ENCODE measurements at regions not wholly inside any gene's neighbourhood (a gene's known extent, or its start where the extent isn't known, plus 50 kb on each side); places are given as distances from the start of the nearest gene placed in this dataset.

DNA sequence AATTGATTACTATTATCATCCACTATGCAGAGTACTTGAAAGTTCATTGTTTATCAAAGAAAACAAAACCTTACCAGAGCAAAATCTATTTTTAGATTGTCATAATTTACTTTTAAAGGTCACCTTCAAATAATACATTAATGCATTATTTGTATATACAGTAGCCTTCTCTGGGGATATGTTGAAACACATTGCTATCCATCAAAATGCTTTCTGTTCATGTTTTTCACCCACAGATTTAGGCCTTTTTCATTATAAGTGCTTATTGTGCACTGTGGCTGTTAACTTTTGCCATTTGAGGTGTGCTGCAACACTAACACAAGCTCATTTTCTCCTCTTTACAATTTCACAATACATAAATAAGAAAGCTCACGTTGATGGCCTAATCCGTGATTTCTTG is 74.1 kb upstream of the ANKRD50 start:
- TF ChIP-seq, protein P1, sequence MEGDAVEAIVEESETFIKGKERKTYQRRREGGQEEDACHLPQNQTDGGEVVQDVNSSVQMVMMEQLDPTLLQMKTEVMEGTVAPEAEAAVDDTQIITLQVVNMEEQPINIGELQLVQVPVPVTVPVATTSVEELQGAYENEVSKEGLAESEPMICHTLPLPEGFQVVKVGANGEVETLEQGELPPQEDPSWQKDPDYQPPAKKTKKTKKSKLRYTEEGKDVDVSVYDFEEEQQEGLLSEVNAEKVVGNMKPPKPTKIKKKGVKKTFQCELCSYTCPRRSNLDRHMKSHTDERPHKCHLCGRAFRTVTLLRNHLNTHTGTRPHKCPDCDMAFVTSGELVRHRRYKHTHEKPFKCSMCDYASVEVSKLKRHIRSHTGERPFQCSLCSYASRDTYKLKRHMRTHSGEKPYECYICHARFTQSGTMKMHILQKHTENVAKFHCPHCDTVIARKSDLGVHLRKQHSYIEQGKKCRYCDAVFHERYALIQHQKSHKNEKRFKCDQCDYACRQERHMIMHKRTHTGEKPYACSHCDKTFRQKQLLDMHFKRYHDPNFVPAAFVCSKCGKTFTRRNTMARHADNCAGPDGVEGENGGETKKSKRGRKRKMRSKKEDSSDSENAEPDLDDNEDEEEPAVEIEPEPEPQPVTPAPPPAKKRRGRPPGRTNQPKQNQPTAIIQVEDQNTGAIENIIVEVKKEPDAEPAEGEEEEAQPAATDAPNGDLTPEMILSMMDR (IDR thresholded peaks at IDR 0.05; ENCODE audit: control insufficient read depth, insufficient read depth, low read depth, low read length, missing control alignments): no peak
- H3K4me3 ChIP-seq (ENCODE audit: control insufficient read depth, low read depth, low read length): no peak overlapping the region
- no peak for DNase-seq (ENCODE audit: low read depth)

DNA sequence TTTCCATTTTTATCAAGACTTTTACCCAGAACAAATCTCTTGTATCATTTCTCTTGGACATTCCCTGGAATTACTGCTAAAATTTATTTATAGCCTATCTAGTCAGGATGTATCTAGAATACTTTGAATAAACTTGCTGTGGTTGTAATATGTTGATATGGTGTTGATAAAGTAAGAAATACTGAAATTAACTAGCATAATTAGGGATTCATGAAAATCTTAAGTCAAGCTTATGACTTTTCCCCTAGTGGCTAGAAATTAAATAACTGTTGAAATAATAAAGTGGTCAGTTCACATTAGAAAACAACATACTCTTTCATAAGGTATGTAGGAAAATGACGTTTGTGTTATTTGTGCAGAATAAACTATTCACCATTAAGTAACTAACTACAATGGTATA is 73.1 kb upstream of the ANKRD50 start:
- H3K4me3 ChIP-seq (ENCODE audit: control insufficient read depth, low read depth, low read length): no peak overlapping the region
- no peak for DNase-seq (ENCODE audit: low read depth)
- TF ChIP-seq, protein P1 (IDR thresholded peaks at IDR 0.05; ENCODE audit: control insufficient read depth, insufficient read depth, low read depth, low read length, missing control alignments): no peak

DNA sequence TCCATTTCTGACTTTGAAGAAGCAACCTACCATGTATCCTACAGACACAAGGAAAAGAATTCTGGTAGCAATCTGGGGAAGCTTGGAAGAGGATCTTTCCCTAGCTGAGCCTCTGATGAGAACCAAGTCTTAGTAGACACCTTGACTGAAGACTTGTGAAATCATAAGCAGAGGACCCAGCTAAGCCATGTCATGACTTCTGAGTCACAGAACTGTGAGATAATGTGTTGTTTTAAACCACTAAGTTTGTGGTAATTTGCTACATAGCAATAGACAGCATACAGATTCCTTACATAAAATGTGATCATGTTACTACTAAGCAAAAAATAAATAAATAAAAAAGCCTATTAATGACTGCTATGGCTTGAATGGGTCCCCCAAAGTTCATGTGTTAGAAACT is 71.3 kb upstream of the ANKRD50 start:
- DNase-seq (ENCODE audit: low read depth): no peak
- no peak overlapping the region for H3K4me3 ChIP-seq (ENCODE audit: control insufficient read depth, low read depth, low read length)
- TF ChIP-seq, protein P1 (IDR thresholded peaks at IDR 0.05; ENCODE audit: control insufficient read depth, insufficient read depth, low read depth, low read length, missing control alignments): no peak

DNA sequence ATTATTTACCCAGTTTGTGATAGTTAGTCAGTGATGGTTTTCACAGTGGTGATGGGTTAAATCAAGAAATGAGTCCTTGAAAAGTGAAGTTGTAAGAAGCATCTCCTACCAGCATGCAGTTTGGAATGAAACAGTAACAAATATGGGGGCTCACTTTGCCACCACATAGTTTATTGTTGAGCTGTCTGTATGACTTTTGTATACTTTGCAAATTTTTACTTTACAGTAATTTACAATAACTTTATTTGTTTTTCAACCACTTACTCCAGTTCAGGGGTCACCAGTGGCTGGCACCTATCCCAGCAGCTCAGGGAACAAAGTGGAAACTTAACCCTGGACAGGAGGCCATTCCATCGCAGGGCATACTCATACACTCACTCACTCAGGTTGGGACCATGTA is 64.5 kb upstream of the ANKRD50 start:
- H3K4me3 ChIP-seq (ENCODE audit: control insufficient read depth, low read depth, low read length): no peak overlapping the region
- no peak for DNase-seq (ENCODE audit: low read depth)
- TF ChIP-seq, protein P1 (IDR thresholded peaks at IDR 0.05; ENCODE audit: control insufficient read depth, insufficient read depth, low read depth, low read length, missing control alignments): no peak

DNA sequence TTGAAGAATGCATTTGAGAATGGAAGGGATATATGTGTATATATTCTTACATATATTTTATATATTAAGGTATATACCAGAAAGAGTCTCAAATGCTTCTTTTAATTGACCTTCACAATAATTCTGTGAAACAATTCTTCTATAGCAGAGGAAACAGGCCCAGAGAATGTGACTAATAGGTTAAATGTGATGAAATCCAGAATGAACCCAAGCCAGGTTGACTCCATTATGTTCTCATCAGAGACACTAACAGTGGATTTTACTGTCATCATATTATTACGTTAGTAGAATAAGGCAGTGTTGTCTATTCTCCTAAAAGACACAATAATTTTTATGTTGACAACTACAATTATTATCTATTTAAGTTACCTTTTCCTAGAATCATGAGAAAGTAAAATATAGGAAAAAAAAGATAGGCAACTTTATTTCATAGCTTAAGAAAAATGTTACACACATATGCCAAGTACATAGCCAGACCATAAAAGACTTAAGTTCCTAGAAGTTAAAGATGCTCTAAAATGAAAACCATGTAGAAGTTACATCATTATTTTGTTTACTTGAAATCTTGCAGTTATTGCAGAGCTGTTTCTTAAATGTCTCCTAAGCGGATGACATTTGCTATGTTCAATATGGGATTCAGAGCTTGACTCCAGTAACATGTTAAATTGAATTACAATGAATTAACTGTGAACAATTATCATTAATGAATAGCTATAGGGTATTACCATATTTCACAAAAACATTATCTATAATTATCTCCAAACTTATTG is 56.2 kb upstream of the ANKRD50 start:
- TF ChIP-seq, protein P1 (IDR thresholded peaks at IDR 0.05; ENCODE audit: control insufficient read depth, insufficient read depth, low read depth, low read length, missing control alignments): no peak
- no peak for DNase-seq (ENCODE audit: low read depth)

DNA sequence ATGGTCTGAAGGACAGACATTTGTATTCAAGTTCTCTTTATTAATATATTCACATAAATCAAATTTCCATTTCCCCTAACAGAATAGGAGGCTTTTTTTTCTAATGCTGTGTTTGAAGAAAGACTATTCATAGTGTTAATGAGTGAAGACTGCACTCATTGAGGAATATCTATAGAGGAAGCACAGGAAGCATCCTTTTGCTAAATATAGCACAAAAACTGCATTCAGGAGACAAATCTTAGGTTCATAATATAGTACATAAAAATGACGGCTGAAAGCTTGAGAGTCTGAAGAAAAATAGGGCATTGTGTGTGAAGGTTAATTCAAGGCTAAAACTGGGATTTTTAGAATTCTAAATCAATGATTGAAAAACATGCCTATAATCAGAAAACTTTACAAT is 50.4 kb upstream of the ANKRD50 start:
- H3K4me3 ChIP-seq (ENCODE audit: control insufficient read depth, low read depth, low read length): no peak overlapping the region
- TF ChIP-seq, protein P1 (IDR thresholded peaks at IDR 0.05; ENCODE audit: control insufficient read depth, insufficient read depth, low read depth, low read length, missing control alignments): no peak

More for the DNA sequence above, 56.2 kb upstream of the ANKRD50 start:
- H3K4me3 ChIP-seq (ENCODE audit: control insufficient read depth, low read depth, low read length): no peak overlapping the region

More for the DNA sequence above, 50.4 kb upstream of the ANKRD50 start:
- DNase-seq (ENCODE audit: low read depth): no peak

Data from AG09309 (cell line).